CD4-positive, alpha-beta T cell treated with Interleukin-4 for 1 hour (primary cell): ENCODE measurements at regions not wholly inside any gene's neighbourhood (a gene's known extent, or its start where the extent isn't known, plus 50 kb on each side); places are given as distances from the start of the nearest gene placed in this dataset.
"Not testable (repeated sequence)": the region's sequence is repeated elsewhere in the genome, so short reads cannot be mapped to it uniquely, and the experiment has no call there.

Experiments
- DNase-seq, 2 donors: peaks; one replicate each; pipeline ENCODE4 v3.0.0-alpha.2; 2020 to 2022

GRCh38 chr1:194476351-194476750, 1289.9 kb upstream of the B3GALT2 start:
- DNase-seq = no peak

- no peak for DNase-seq
Observed at GRCh38 chr1:194474701-194475100, 1288.3 kb upstream of the B3GALT2 start.

- DNase-seq = no peak
Observed at GRCh38 chr1:194473766-194474165, 1287.4 kb upstream of the B3GALT2 start.

GRCh38 chr1:194469282-194469681, 1282.9 kb upstream of the B3GALT2 start:
- DNase-seq = no peak

- no peak for DNase-seq
Observed at GRCh38 chr1:194466706-194467105, 1280.3 kb upstream of the B3GALT2 start.

- no peak for DNase-seq
Observed at GRCh38 chr1:194447636-194448035, 1261.2 kb upstream of the B3GALT2 start.

- no peak for DNase-seq
Observed at GRCh38 chr1:194445244-194445643, 1258.8 kb upstream of the B3GALT2 start.

- DNase-seq = no peak
Observed at GRCh38 chr1:194442901-194443575, 1256.6 kb upstream of the B3GALT2 start.

GRCh38 chr1:194437135-194437534, 1250.7 kb upstream of the B3GALT2 start:
- no peak for DNase-seq

GRCh38 chr1:194431121-194431520, 1244.7 kb upstream of the B3GALT2 start:
- DNase-seq = no peak

GRCh38 chr1:194420706-194421105, 1234.3 kb upstream of the B3GALT2 start:
- DNase-seq = no peak

GRCh38 chr1:194419721-194420120, 1233.3 kb upstream of the B3GALT2 start:
- DNase-seq = no peak

- DNase-seq = no peak
Observed at GRCh38 chr1:194410756-194411155, 1224.3 kb upstream of the B3GALT2 start.

GRCh38 chr1:194407238-194407637, 1220.8 kb upstream of the B3GALT2 start:
- not testable (repeated sequence) for DNase-seq

- DNase-seq = no peak
Observed at GRCh38 chr1:194394676-194395075, 1208.3 kb upstream of the B3GALT2 start.

GRCh38 chr1:194387531-194387930, 1201.1 kb upstream of the B3GALT2 start:
- no peak for DNase-seq

GRCh38 chr1:194378517-194378916, 1192.1 kb upstream of the B3GALT2 start:
- no peak for DNase-seq

- no peak for DNase-seq
Observed at GRCh38 chr1:194374649-194375048, 1188.2 kb upstream of the B3GALT2 start.

- no peak for DNase-seq
Observed at GRCh38 chr1:194372266-194372665, 1185.9 kb upstream of the B3GALT2 start.

GRCh38 chr1:194369622-194370021, 1183.2 kb upstream of the B3GALT2 start:
- no peak for DNase-seq

- DNase-seq = no peak
Observed at GRCh38 chr1:194369060-194369459, 1182.6 kb upstream of the B3GALT2 start.

GRCh38 chr1:194367121-194367520, 1180.7 kb upstream of the B3GALT2 start:
- DNase-seq = no peak

GRCh38 chr1:194366705-194367104, 1180.3 kb upstream of the B3GALT2 start:
- DNase-seq = no peak

- no peak for DNase-seq
Observed at GRCh38 chr1:194362327-194362726, 1175.9 kb upstream of the B3GALT2 start.

- DNase-seq = no peak
Observed at GRCh38 chr1:194361374-194362131, 1175.1 kb upstream of the B3GALT2 start.
